AG20443 (cell line): ENCODE measurements at regions not wholly inside any gene's neighbourhood (a gene's known extent, or its start where the extent isn't known, plus 50 kb on each side); places are given as distances from the start of the nearest gene placed in this dataset.
A peak's percentile ranks its signal among the peaks of the same experiment; 100 is the strongest.

Experiments
- DNase-seq: peaks from one replicate; pipeline ENCODE4 v3.0.0; 2012; ENCODE audit warnings: low spot score, mixed read lengths

- DNase-seq: no peak
Measured at GRCh38 chr6:153873541-153873940, 165.5 kb upstream of the OPRM1 start.

- DNase-seq: no peak
Measured at GRCh38 chr6:153872946-153873345, 166.1 kb upstream of the OPRM1 start.

- no peak for DNase-seq
Measured at GRCh38 chr6:153862927-153863326, 176.1 kb upstream of the OPRM1 start.

GRCh38 chr6:153862139-153862538 is 176.9 kb upstream of the OPRM1 start:
- DNase-seq: no peak

GRCh38 chr6:153858529-153858928 is 180.5 kb upstream of the OPRM1 start:
- no peak for DNase-seq

- DNase-seq: no peak
Measured at GRCh38 chr6:153856929-153857376, 182.1 kb upstream of the OPRM1 start.

GRCh38 chr6:153852481-153852880 is 186.6 kb upstream of the OPRM1 start:
- no peak for DNase-seq

- no peak for DNase-seq
Measured at GRCh38 chr6:153852034-153852433, 187.0 kb upstream of the OPRM1 start.

GRCh38 chr6:153849072-153849779 is 189.8 kb upstream of the OPRM1 start:
- DNase-seq: no peak

- no peak for DNase-seq
Measured at GRCh38 chr6:153843420-153843819, 195.6 kb upstream of the OPRM1 start.

- no peak for DNase-seq
Measured at GRCh38 chr6:153842491-153842890, 196.5 kb upstream of the OPRM1 start.

- no peak for DNase-seq
Measured at GRCh38 chr6:153840039-153840850, 198.8 kb upstream of the OPRM1 start.

GRCh38 chr6:153832543-153832942 is 206.5 kb upstream of the OPRM1 start:
- DNase-seq: no peak

GRCh38 chr6:153831350-153832078 is 207.5 kb upstream of the OPRM1 start:
- no peak for DNase-seq

- no peak for DNase-seq
Measured at GRCh38 chr6:153817173-153817572, 221.9 kb upstream of the OPRM1 start.

GRCh38 chr6:153816366-153816765 is 222.7 kb upstream of the OPRM1 start:
- no peak for DNase-seq

- DNase-seq: no peak
Measured at GRCh38 chr6:153814136-153814535, 224.9 kb upstream of the OPRM1 start.

- DNase-seq: no peak
Measured at GRCh38 chr6:153804755-153805330, 234.2 kb upstream of the OPRM1 start.

GRCh38 chr6:153801917-153802316 is 237.1 kb upstream of the OPRM1 start:
- no peak for DNase-seq

- no peak for DNase-seq
Measured at GRCh38 chr6:153800580-153801188, 238.4 kb upstream of the OPRM1 start.

- DNase-seq: no peak
Measured at GRCh38 chr6:153790876-153791473, 248.1 kb upstream of the OPRM1 start.

GRCh38 chr6:153790048-153790447 is 249.0 kb upstream of the OPRM1 start:
- peak; percentile 12 for DNase-seq
